Activated gamma-delta T cell treated with anti-CD3 and anti-CD28 coated beads, Interleukin-2, amount 50 U/mL, for 16 hours (primary cell): ENCODE measurements at regions not wholly inside any gene's neighbourhood (a gene's known extent, or its start where the extent isn't known, plus 50 kb on each side); places are given as distances from the start of the nearest gene placed in this dataset.

Experiments used
- DNase-seq: peaks from one replicate; pipeline ENCODE4 v3.0.0-alpha.2; 2020; ENCODE audit warnings: low read depth

- DNase-seq: no peak
Observed at GRCh38 chr21:43317959-43318358, 109.0 kb downstream of the SIK1 start.

- DNase-seq: no peak
Observed at GRCh38 chr21:43317254-43317748, 109.6 kb downstream of the SIK1 start.

GRCh38 chr21:43316156-43316845 lies 110.6 kb downstream of the SIK1 start:
- no peak for DNase-seq

- DNase-seq: no peak
Observed at GRCh38 chr21:43315244-43316137, 111.4 kb downstream of the SIK1 start.

- no peak for DNase-seq
Observed at GRCh38 chr21:43313939-43314405, 113.0 kb downstream of the SIK1 start.

GRCh38 chr21:43313221-43313938 lies 113.6 kb downstream of the SIK1 start:
- no peak for DNase-seq

- DNase-seq: no peak
Observed at GRCh38 chr21:43312751-43313169, 114.2 kb downstream of the SIK1 start.

- no peak for DNase-seq
Observed at GRCh38 chr21:43312011-43312410, 114.9 kb downstream of the SIK1 start.

GRCh38 chr21:43311301-43311817 lies 115.6 kb downstream of the SIK1 start:
- DNase-seq: no peak

- no peak for DNase-seq
Observed at GRCh38 chr21:43308815-43309283, 118.1 kb downstream of the SIK1 start.

GRCh38 chr21:43308101-43308814 lies 118.7 kb downstream of the SIK1 start:
- DNase-seq: no peak

GRCh38 chr21:43307677-43308070 lies 119.3 kb downstream of the SIK1 start:
- DNase-seq: no peak

- DNase-seq: no peak
Observed at GRCh38 chr21:43306911-43307676, 119.8 kb downstream of the SIK1 start.

GRCh38 chr21:43306391-43306790 lies 120.5 kb downstream of the SIK1 start:
- no peak for DNase-seq

- no peak for DNase-seq
Observed at GRCh38 chr21:43305811-43306311, 121.1 kb downstream of the SIK1 start.

GRCh38 chr21:43305336-43305665 lies 121.6 kb downstream of the SIK1 start:
- DNase-seq: no peak

- DNase-seq: no peak
Observed at GRCh38 chr21:43304621-43305335, 122.2 kb downstream of the SIK1 start.

- no peak for DNase-seq
Observed at GRCh38 chr21:43304206-43304605, 122.7 kb downstream of the SIK1 start.

- no peak for DNase-seq
Observed at GRCh38 chr21:43303275-43304178, 123.4 kb downstream of the SIK1 start.
